ENCODE measurements at regions not wholly inside any gene's neighbourhood (a gene's known extent, or its start where the extent isn't known, plus 50 kb on each side); places are given as distances from the start of the nearest gene placed in this dataset.
A peak's percentile ranks its signal among the peaks of the same experiment; 100 is the strongest.

DNA sequence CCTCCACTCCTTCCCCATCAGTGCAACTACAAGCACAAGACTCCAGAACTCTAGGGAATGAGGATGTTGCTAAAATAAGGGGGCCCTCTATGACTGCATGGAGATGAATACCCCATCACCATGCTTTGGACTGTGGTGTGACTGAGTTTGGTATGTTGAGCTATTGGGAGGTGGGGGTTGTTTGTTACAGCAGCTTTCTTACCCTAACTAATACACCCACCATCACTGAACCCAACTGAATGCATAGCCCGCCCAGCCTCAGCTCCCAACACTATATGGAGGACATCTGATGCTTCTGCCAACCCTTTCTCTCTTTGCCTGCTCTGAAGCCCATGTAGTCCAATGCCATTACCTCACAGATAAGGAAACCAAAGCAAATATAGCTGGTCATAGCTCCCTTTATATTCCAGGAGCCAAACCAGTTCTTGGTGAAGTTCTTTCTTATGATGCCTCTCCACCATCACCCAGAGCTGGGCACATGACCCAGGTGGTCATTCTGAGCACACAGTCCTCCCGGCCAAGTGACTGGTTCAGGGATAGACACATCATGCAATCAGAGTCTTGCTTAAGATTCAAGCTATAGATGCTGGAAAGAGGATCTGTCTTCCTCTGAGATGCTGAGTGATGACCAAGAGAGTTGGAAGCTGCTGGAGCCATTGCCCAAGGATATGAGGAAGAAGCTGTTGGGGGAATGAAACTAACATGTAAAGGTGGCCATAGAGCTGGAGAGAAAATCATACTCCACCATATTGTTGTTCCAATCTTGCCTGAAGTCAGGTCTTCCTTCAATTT is 155.6 kb upstream of the HAAO start:
- DNase-seq: no peak

DNA sequence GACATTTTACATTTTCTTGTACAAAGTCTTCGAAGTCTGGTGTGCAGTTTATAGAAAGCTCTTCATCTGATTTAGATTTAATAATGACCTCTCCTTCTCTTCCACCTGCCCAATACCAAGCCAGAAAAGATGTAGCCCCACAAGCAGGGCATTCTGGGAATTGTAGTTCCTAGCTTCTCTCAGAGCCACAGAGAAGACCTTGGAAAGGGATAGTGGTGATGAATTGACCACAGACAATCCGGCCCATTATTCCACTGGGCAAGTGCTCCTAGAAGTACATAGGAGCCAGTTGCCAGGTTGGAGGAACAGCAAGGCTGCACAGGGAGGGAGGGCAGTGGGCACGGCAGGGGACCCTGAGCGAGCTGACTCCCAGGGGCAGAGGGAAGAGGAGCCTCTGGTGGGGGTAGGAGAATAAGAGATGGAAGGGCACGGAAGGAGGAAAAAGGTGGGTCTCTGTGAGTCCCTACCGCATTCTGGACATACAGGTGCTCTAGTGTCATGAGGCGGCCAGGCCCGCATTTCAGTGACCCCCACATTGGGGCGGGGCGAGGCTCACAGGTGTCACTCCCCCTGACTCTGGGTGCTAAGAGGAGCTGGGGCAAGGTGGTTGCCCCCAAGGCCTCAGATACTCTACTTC is 152.5 kb upstream of the HAAO start:
- no peak for DNase-seq

DNA sequence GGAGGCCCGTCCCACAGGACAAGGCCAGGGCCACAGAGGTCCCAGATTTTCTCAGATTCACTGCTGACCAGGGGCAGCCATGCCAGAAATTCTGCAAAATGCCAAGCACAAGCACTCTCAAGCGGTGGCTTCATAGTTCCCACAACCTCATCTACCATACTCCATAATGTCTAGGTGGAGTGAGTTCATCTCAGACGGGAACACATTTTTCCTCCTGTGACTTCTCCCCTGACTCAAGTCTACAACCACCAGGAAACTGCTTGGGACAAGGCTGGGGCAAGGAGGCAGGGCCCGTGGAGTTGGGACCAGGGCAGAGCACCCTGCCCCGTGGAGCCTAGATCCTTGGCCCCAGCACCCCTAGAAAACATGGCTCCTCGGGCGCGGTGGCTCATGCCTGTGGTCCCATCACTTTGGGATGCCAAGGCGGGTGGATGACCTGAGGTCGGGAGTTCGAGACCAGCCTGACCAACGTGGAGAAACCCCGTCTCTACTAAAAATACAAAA is 150.7 kb upstream of the HAAO start:
- DNase-seq: no peak

DNA sequence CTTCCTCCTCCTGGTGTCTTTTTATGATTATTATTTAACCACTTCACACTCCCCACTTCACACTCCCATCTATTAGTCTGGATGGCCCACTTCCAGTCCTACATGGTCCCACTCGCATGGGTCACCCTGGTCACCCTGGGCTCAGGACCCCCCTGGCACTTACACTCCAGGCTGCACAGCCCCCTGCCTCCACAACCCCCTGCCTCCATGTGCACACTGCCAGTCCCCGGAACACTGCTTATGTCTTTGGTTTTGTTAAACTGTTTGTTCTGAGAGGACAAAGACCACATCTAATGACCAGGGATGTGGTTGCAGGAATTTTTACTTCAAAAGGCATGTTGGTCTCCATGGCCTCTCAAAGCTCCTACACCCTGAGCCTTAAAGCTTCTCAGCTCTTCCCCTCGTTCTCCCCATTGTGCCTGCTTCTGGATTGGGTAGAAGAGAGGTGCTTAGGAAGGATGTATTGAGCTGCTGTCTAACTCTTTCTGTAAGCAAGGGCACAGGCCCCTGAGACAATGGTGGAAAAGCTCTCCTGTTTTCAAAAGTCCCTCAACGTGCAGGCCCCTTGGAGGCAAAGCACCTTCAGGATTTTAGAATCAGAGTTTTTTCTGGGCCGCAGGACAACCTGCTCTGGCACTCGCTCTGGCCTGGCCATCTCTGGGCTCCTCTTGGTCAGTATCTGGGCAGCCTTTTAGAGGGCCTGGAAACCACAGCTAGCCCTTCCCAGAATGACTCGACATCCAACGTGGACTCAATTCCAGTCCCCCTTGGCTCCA is 150.0 kb upstream of the HAAO start:
- no peak for DNase-seq

DNA sequence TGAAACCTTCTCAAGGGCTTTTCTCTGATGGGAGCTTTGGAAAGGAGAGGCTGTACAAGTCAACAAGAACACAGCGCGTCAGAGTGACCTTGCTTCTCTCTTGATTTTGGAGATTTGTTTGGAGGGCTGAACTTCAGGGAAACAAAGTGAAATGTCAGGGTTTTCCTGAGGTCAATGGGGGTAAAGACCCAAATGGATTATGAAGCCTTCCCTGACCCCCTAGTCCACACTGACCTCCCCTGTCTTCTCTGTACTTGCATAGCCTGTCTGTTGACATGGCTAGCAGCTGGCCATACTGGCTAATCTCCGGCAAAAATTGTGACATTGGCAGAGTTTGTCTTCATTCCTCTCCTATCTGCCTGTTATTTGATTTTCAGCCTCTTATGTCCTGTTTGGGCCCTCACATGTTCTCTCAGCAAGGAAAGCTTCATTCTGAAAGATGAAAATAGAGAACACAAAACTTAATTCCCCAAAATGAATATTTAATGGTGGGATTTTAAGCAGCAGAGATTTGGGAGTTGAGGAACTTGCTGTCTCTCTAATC is 149.3 kb upstream of the HAAO start:
- DNase-seq: no peak

DNA sequence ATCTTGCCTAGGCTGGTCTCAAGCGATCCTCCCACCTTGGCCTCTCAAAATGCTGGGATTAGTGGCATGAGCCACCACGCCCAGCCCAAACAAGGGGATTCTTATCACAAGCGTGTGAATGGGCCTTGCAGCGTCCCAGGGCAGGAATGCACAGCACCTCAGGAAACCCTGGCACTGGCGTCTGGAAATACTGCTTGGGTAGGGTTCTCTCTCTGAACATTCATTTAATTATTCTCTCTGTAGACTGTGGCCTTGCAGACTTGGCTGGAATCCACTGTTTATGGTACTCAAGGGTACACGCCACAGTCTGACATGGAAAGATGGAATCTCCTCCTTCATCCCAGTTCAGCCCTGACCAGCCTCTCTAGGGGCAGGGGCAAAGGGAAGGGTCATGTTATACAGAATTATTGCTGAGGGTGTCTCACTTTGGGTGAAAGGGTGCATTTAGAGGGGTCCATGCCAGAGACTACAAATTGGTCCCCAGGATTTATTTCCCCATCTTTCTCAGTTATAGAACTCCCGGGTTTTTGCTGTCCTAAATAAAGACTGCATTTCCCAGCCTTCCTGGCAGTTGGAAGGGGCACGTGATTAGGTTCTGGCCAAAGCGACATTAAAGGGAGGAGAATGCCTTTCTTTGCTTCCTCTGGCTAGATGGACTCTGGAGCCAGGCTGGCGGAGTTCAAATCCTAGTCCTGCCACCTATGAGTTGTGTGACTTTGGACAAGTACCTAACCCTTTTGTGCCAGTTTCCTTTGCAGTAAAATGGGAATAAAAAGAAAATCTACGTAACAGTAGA is 147.2 kb upstream of the HAAO start:
- no peak for DNase-seq

DNA sequence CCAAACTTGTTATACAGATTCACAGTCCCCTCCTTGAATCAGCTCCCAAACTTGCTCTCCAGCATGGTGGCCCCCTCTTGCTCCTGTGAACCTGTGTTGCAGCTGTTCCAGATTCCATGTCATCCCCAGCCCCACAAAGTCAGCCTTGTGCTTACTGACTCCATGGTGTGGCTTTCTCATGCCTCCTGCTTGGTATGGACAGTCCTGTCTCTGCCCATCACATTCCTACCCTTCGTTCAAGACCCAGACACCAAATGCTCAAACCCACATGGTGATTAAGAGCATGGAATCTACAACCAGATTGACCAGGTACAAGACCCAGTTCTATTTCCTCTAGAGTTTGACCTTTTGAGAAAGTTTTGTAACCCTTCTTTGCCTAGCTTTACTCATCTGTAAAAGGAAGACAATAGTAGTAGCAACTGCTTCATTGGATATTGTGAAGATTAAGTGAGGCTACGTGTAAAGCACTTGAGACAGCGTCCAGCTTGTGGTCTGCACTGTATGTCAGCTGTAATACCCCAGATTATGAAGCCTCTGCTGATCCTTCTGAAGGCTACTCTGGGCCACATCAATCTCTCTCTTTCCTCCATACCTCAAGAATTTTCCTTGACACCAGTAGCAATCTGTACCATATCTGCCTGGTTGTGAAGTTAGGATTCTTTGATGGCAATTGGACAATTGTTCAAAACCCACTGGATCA is 146.4 kb upstream of the HAAO start:
- DNase-seq: no peak

DNA sequence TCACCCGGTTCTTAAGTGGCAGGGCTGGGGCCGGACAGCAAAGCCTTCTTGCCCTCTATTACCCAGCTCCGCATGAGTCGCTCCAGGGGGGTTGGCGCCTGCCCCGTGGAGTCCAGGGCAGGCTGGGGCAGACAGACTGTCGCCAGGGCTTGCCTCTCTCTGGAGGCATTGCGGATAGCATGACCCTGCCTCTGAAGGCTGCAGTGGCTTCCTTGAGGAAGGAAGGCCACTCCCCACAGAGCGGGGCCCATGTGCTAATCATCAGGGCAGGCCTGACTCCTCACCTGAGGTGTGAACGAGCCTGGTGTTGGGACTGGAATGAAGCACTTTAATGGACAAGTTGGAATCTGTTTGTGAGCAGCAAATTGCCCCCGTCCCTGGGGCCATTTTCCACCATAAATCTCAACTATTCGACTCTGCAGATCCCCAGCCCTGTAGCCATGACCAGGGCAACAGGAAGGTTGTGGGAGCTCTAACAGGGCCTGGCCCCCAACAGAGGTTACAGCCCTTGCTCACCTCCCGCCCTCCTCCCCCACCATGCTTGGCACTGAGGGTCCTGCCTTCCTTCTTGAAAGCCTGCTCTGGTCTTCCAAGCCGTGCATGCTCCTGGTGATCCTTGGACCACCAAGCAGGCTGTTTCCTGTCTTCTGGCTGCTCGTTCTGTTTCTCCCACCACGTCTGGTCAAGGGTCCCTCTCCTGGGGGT is 144.9 kb upstream of the HAAO start:
- no peak for DNase-seq

DNA sequence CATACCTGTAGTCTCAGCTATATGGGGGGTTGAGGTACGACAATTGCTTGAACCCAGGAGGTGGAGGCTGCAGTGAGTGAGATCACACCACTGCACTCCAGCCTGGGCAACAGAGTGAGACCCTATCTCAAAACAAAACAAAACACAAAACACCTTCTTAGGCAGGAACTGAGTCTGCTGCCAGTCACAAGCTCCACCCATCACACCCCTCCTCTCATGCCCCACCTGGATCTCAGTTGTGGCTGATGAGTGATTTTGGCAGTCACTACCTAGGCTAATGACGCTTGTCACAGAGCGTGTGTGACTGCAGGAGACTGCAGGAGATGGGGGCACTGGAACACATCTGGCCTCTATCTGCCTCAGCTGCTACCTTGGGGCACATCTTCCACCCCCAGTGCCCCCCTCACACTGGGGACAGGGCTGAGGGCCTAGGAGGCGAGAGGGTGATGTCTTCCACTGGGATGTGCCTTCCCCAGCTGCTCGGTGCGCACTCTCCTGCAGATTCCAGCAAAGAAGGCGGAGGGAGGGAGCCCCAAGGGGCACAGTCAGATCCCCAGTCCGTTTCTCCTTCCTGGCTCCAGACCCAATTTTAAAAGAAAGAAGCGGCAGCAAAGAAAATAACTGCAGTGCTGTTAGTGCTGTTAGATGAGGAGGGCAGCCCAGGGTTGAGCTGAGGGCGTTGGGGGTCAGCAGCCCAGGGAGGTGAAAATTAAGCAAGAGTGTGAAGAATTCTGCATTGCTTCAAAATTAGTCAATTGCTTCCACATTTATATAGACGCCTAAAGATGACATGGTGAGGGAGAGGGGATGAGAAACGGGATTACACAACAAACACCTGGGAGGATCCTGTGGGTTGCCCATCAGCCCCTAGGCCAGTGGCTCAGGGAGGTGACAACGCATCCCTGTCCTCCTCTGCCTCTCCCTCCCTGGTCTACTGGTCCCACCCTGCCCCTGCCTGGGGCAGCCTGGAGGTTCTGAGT is 143.6 kb upstream of the HAAO start:
- peak; percentile 23 to 27 for DNase-seq

DNA sequence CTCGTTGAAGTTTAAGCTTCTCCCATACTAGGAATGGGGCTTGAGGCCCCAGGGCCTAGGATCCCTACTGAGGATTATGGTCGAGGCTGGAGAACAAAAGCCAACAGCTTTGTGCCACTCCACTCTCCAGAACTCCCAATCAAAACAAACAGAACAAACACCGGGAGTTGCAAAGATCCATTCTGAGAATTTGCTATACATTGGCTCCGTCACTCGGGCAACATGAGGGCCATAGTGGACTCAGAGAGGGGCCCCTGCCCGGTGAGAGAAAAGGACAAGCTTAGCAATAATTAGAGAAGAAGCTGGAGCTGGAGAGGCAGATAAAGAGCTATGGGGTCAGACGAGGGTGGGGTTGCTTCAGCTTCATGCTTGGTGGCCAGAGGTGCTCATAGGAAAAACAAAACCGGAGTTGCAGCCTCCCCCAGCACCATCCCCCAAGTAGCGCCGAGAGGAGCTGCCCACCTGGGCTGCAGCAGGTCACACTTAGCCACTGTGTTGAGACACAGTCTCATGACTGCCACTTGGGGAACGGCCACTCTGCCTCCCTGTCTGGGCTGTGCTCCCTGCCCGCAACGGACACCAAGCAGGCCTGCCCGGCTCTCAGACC is 142.3 kb upstream of the HAAO start:
- no peak for DNase-seq

DNA sequence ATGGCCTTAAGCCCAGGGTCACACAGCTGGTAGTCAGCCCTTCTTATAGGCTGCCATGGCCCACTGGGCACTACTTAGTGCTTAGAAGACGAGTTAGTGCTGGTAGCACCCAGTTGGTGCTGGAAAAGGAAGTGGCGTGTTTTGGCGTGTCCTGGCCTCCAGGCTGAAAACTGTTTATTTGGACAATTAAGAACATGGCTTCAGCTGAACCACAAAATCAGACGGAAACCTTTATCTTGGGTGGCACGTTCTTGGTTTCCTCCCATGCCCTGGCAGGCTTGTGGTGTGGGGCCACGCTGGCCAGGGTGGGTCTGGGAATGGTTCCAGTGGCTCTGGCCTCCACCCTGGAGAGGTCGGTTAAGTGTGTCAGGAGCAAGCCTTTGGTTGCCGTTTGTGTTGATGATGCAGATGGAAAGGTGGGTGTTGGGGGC is 141.5 kb upstream of the HAAO start:
- no peak for DNase-seq

DNA sequence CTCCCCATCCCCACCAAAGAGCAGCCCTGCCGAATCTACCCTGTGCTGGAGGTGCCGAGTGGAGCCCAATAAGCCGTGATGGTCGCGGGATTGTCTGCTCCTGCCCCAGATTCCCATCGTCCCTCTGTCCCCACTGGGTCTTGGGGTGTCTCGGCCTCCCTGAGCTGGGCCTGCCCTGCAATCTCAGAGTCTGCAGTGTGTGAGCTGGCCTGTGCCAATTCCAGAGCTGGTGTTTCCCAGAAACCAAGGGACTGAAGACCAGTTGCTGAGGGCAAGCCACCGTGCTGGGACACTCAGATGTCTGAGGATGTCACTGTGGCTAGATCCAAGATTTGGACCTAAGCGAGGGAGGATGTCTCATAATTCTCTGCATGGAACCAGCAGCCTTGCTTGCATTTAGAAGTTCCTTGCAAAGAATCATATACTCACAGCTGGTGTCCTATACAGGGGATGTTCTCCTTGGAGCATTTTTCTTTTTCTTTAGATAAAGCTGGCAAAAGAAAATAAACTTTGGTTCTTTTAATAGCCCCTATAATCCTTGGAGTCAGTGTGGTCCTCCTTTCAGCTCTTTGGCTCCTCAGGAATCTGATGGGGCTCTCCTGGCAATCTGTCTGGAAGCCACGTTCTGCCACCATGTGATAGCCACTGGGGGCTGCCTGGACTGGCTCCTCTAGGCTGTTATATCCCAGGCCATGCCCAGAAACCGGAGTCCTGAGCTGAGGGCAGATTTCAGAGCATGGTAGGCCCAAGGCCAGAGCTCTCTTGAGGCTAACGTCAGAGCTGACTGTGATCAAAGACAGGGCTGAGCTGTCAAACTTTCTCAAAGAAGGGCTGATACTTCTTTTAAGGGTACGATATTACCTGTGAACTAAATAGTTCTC is 140.1 kb upstream of the HAAO start:
- no peak for DNase-seq

DNA sequence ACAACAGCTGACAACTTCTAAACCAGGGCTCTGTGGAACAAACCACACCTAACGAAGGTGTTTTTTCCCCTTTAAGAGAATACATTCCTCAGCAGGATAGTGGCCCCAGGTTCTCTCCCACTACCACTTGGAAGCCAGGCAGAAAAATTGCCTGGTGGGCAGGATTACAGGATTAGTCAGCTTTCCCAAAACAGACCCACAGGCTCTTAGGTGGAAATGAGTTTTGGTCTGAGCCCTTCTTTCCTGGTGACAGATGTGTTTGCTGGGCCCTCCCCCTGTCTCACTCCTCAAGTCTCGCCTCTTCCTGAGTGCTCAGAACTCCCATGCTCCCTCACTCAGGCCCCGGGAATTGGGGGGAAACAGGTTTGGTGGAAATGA is 139.4 kb upstream of the HAAO start:
- DNase-seq: no peak

DNA sequence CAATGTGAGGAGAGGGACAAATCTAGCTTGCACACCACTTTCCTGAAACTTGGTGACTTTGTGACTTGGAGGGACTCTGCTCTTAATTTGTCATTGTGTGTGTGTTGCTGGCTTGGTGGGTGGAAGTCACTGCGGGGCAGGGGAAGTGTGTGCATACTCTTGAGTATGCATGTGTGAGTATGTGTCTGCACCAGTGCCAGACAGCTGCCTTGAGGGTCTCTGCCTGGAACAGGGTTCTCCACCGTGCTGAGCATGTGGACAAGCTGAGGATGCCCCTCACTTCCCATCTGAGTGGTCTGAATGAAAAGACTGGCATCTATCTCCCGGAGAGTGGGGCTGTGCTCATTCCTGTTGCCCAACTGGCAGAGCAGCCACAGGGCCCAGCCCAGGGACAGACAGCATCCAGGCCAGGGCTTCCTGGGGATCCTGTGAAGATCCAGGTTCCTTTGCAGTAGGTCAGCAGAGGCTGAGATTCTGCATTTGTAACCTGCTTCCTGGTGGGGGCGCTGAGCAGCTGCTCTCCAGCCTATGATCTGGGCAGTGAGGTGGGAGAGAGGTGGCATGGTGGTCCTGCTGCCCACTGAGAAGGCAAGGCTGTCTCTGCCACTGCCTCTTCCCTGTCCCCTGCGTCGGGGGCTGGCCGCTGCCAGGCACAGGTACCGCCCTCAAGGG is 138.9 kb upstream of the HAAO start:
- DNase-seq: no peak

DNA sequence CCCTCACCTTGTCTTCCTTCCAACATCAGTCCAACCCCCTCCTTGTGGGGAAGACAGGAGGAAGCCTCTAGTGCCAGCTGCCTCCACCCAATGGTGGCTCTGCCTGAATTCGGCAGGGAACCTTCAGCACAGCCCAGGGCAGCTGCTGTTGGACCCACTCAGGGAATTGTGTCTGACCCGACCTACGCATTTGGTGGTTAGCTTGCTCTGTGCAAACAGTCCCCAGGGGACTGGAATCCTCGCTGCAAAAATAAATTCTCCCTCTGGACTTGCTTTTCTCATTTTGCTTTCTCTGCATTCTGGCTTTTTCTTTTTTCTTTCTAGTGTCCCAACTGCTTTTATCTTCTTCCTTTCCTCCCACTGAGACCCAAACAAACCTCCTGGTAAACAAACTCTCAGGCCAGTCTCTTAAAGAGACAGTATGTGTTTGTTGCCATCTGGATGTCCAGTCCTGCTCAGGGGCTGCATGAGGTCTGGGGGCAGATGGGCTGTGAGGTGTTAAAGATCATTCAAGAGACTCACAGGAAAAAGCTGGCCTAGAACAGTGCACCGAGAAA is 137.7 kb upstream of the HAAO start:
- no peak for DNase-seq

DNA sequence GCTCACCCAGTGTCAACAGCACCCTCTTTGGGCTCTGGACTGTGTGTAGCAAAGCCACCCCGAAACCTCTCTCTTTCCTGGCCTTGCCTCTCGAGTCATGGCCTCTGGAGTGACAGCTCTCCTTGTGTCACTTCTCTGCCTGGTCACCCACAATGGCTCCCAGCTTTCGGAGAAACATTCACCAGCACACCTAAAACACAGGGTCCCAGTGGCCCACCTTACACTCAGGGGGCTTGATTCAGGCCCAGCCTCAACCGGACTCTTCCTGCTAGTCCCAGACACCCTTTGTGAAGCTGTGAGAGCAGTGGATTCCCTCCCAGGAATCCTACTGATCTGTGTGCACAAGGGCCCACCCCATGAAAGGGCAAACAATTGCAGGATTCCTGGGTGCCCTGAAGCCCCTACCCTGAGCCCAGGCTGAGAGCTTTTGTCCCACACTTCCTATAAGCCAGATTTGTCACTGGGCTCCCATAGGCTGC is 137.2 kb upstream of the HAAO start:
- DNase-seq: no peak
